H1 (cell line): ENCODE measurements at regions not wholly inside any gene's neighbourhood (a gene's known extent, or its start where the extent isn't known, plus 50 kb on each side); places are given as distances from the start of the nearest gene placed in this dataset.

Experiments
- CTCF ChIA-PET: fragments of 300-600 bp; sonication (Branson Sonifier 250); formaldehyde crosslinking; loops from one replicate; lab custom pipeline; 2021; ENCODE audit not compliant: partially characterized antibody; lab: Charles Lee
- POLR2A ChIA-PET: fragments of 300-600 bp; sonication (Branson Sonifier 250); formaldehyde crosslinking; loops from one replicate; lab custom pipeline; 2021; ENCODE audit warnings: inconsistent platforms; ENCODE audit not compliant: partially characterized antibody; lab: Charles Lee
- DNase-seq, 2 experiments: peaks; one replicate each; pipeline versions ENCODE4 v3.0.0 to v3.0.0-alpha.2; 2010 to 2022; ENCODE audit warnings: low spot score in 2 of 2, low read depth in 1 of 2, mixed read lengths in 1 of 2
- FAIRE-seq: peaks from 2 replicates; lab custom pipeline; 2011; peaks lifted over from hg19 to GRCh38; lab: Jason Lieb, UNC
- H2AFZ ChIP-seq: 2 replicates; pipeline ENCODE4 v1.8.1; 2012; ENCODE audit warnings: low read length, inconsistent platforms
- H2AK5ac ChIP-seq: 2 replicates; pipeline ENCODE4 v1.6.1; 2013; ENCODE audit warnings: low read depth, low read length
- H2BK120ac ChIP-seq: replicated peaks from 2 replicates; pipeline ENCODE3; 2013; ENCODE audit warnings: low read depth, low read length, inconsistent platforms
- H2BK12ac ChIP-seq: 2 replicates; pipeline ENCODE4 v1.6.1; 2013; ENCODE audit warnings: low read depth, low read length
- H2BK15ac ChIP-seq: 2 replicates; pipeline ENCODE4 v1.6.1; 2013; ENCODE audit warnings: low read length
- H2BK20ac ChIP-seq: 2 replicates; pipeline ENCODE4 v1.6.1; 2013; ENCODE audit warnings: low read length
- H2BK5ac ChIP-seq: 2 replicates; pipeline ENCODE4 v1.6.1; 2013; ENCODE audit warnings: low read depth, low read length
- H3K14ac ChIP-seq: 2 replicates; pipeline ENCODE4 v1.6.1; 2013; ENCODE audit warnings: inconsistent platforms; ENCODE audit not compliant: insufficient read length
- H3K18ac ChIP-seq: 2 replicates; pipeline ENCODE4 v1.6.1; 2013; ENCODE audit warnings: low read length; ENCODE audit errors: extremely low read depth
- H3K23ac ChIP-seq: 2 replicates; pipeline ENCODE4 v1.6.1; 2013; ENCODE audit warnings: inconsistent platforms; ENCODE audit not compliant: insufficient read length
- H3K23me2 ChIP-seq: 2 replicates; pipeline ENCODE4 v1.6.1; 2013; ENCODE audit warnings: low read depth, low read length
- H3K27ac ChIP-seq: 2 replicates; pipeline ENCODE4 v1.6.1; 2011; ENCODE audit warnings: low read depth, low read length, inconsistent platforms
- H3K27me3 ChIP-seq, 4 experiments: replicated peaks in 1 of 4; 1 replicate in 1 of 4; 2 replicates in 3 of 4; pipeline versions ENCODE4 v1.6.1 to v1.8.1; 2011 to 2013; ENCODE audit warnings: low read length in 3 of 4, mild to moderate bottlenecking in 3 of 4, inconsistent platforms in 2 of 4, mixed read lengths in 2 of 4, moderate library complexity in 1 of 4; ENCODE audit not compliant: control insufficient read depth in 3 of 4, insufficient read depth in 3 of 4; ENCODE audit errors: extremely low read depth in 1 of 4
- H3K36me3 ChIP-seq, 4 experiments: 2 replicates each; pipeline versions ENCODE4 v1.6.1 to v1.8.1; 2011 to 2013; ENCODE audit warnings: mild to moderate bottlenecking in 4 of 4, low read length in 3 of 4, moderate library complexity in 2 of 4, control low read depth in 1 of 4, inconsistent platforms in 1 of 4; ENCODE audit not compliant: insufficient read depth in 4 of 4, control insufficient read depth in 2 of 4
- H3K4ac ChIP-seq: replicated peaks from 2 replicates; pipeline ENCODE3; 2013; ENCODE audit warnings: low read length, low read depth, mixed read lengths, inconsistent platforms; ENCODE audit not compliant: insufficient read length
- H3K4me1 ChIP-seq, 4 experiments: replicated peaks in 1 of 4; 1 replicate in 1 of 4; 2 replicates in 3 of 4; pipeline versions ENCODE4 v1.6.1 to v1.8.1; 2011 to 2013; ENCODE audit warnings: low read length in 3 of 4, inconsistent platforms in 2 of 4, mixed read lengths in 1 of 4; ENCODE audit not compliant: insufficient read depth in 4 of 4, control insufficient read depth in 3 of 4
- H3K4me2 ChIP-seq, 2 experiments: 2 replicates each; pipeline versions ENCODE4 v1.6.1 to v1.8.1; 2011 to 2013; ENCODE audit warnings: low read depth in 2 of 2, low read length in 2 of 2, control low read depth in 1 of 2, inconsistent platforms in 1 of 2, mild to moderate bottlenecking in 1 of 2; ENCODE audit not compliant: insufficient read depth in 1 of 2
- H3K4me3 ChIP-seq, 4 experiments: fragments of 200-600, 300-600 bp in 1 of 4; sonication (generic), shearing (Covaris generic), sonication (Bioruptor Twin) in 1 of 4; 2 replicates each; pipeline versions ENCODE4 v1.5.1 to v1.8.1; 2011 to 2016; ENCODE audit warnings: low read length in 4 of 4, low read depth in 3 of 4, control low read depth in 2 of 4, inconsistent platforms in 2 of 4, mild to moderate bottlenecking in 2 of 4, mixed read lengths in 1 of 4, moderate library complexity in 1 of 4; ENCODE audit not compliant: insufficient read depth in 2 of 4; ENCODE audit errors: extremely low read depth in 1 of 4
- H3K56ac ChIP-seq: replicated peaks from 2 replicates; pipeline ENCODE3; 2013; ENCODE audit warnings: low read depth, mild to moderate bottlenecking, mixed read lengths, low read length, inconsistent platforms; ENCODE audit not compliant: insufficient read length
- H3K79me1 ChIP-seq: 2 replicates; pipeline ENCODE4 v1.6.1; 2013; ENCODE audit warnings: low read depth, low read length, control low read depth
- H3K79me2 ChIP-seq, 2 experiments: 2 replicates each; pipeline versions ENCODE4 v1.6.1 to v1.8.1; 2012 to 2013; ENCODE audit warnings: low read length in 2 of 2, mild to moderate bottlenecking in 2 of 2, inconsistent platforms in 1 of 2; ENCODE audit not compliant: insufficient read depth in 2 of 2, control insufficient read depth in 1 of 2
- H3K9ac ChIP-seq, 4 experiments: replicated peaks in 1 of 4; 1 replicate in 1 of 4; 2 replicates in 3 of 4; pipeline versions ENCODE4 v1.6.1 to v1.8.1; 2011 to 2013; ENCODE audit warnings: low read depth in 3 of 4, low read length in 3 of 4, control low read depth in 2 of 4, mild to moderate bottlenecking in 2 of 4, moderate library complexity in 2 of 4, inconsistent platforms in 1 of 4; ENCODE audit errors: extremely low read depth in 1 of 4
- H3K9me3 ChIP-seq, 2 experiments: 2 replicates each; pipeline versions ENCODE4 v1.6.1 to v1.8.1; 2012 to 2013; ENCODE audit warnings: mild to moderate bottlenecking in 2 of 2, moderate library complexity in 2 of 2, control low read depth in 1 of 2, inconsistent platforms in 1 of 2, low read depth in 1 of 2, low read length in 1 of 2, mixed read lengths in 1 of 2; ENCODE audit not compliant: insufficient read depth in 2 of 2
- H4K20me1 ChIP-seq, 2 experiments: replicated peaks in 1 of 2; 2 replicates each; pipeline versions ENCODE3 to v1.8.1; 2011 to 2013; ENCODE audit warnings: inconsistent platforms in 2 of 2, low read length in 2 of 2, mild to moderate bottlenecking in 1 of 2; ENCODE audit not compliant: insufficient read depth in 2 of 2, control insufficient read depth in 1 of 2
- H4K5ac ChIP-seq: 2 replicates; pipeline ENCODE4 v1.6.1; 2013; ENCODE audit warnings: low read length, low read depth, mixed read lengths, inconsistent platforms; ENCODE audit not compliant: insufficient read length
- H4K8ac ChIP-seq: 2 replicates; pipeline ENCODE4 v1.8.0; 2013; ENCODE audit warnings: mild to moderate bottlenecking, moderate library complexity, low read length, inconsistent platforms; ENCODE audit not compliant: insufficient read depth; ENCODE audit errors: extremely low read depth
- H4K91ac ChIP-seq: replicated peaks from 2 replicates; pipeline ENCODE3; 2013; ENCODE audit warnings: low read length, mixed read lengths, inconsistent platforms; ENCODE audit not compliant: insufficient read length
- RFX5 ChIP-seq: IDR thresholded peaks from 2 replicates; pipeline ENCODE4 v1.6.1; 2011; ENCODE audit warnings: low read depth, low read length, improper control_type of control experiment, borderline replicate concordance
- WGBS, 2 experiments: shearing (Covaris generic) in 1 of 2; methylation state at CpG; one replicate each; pipeline versions ENCODE4 v1.1.6 to v1.1.7; 2013 to 2015; ENCODE audit warnings: low lambda C conversion rate in 2 of 2, mixed read lengths in 2 of 2, inconsistent platforms in 1 of 2, low coverage in 1 of 2, missing lambda C conversion rate in 1 of 2; ENCODE audit not compliant: insufficient replicate concordance in 2 of 2, insufficient coverage in 1 of 2, insufficient read length in 1 of 2; ENCODE audit errors: extremely low coverage in 1 of 2, missing lambda C conversion rate in 1 of 2; 5-methylcytosine and 5-hydroxymethylcytosine counted together

- Histone ChIP-seq H3K4me1 (no peaks in the 10 kb centered on the region), H3K14ac (no peak overlapping the region), H3K56ac (no peak overlapping the region), H3K27ac (no peak overlapping the region), H3K4ac (no peak overlapping the region), H3K23ac (no peak overlapping the region), H3K9me3 (no peaks in the 10 kb centered on the region), H3K18ac (no peak overlapping the region), H4K91ac (no peak overlapping the region), H2AK5ac (no peak overlapping the region), H3K27me3 (no peaks in the 10 kb centered on the region), H2BK20ac (no peak overlapping the region), H3K79me1 (no peaks in the 10 kb centered on the region), H3K4me2 (no peak overlapping the region), H3K4me3 (no peak overlapping the region), H4K8ac (no peak overlapping the region), H2AFZ (no peak overlapping the region), H4K20me1 (no peaks in the 10 kb centered on the region), H3K9ac (no peak overlapping the region), H2BK120ac (no peak overlapping the region), H3K36me3 (no peaks in the 10 kb centered on the region), H3K79me2 (no peaks in the 10 kb centered on the region), H2BK5ac (no peak overlapping the region), H4K5ac (no peak overlapping the region), H2BK15ac (no peak overlapping the region), H2BK12ac (no peak overlapping the region), H3K23me2 (no peaks in the 10 kb centered on the region)
- ChIA-PET CTCF (no interaction called here), POLR2A (no interaction called here)
- no peak for TF ChIP-seq RFX5
- FAIRE-seq, result no peak
- DNase-seq, result no peak
- WGBS, 2 experiments, result 93% methylated on average over 3 of the region's 3 CpGs; no CpG with 5 or more reads in 1 of the 2 experiments
Measured at GRCh38 chr10:29846881-29847280, 212.1 kb upstream of the SVIL start.
